GM21529 (cell line): ENCODE measurements at regions not wholly inside any gene's neighbourhood (a gene's known extent, or its start where the extent isn't known, plus 50 kb on each side); places are given as distances from the start of the nearest gene placed in this dataset.

Experiments used
- ATAC-seq: cut with Tn5 transposase; IDR thresholded peaks from one replicate; pipeline ENCODE4 v1.9.1; 2021; ENCODE audit not compliant: unreplicated experiment

DNA sequence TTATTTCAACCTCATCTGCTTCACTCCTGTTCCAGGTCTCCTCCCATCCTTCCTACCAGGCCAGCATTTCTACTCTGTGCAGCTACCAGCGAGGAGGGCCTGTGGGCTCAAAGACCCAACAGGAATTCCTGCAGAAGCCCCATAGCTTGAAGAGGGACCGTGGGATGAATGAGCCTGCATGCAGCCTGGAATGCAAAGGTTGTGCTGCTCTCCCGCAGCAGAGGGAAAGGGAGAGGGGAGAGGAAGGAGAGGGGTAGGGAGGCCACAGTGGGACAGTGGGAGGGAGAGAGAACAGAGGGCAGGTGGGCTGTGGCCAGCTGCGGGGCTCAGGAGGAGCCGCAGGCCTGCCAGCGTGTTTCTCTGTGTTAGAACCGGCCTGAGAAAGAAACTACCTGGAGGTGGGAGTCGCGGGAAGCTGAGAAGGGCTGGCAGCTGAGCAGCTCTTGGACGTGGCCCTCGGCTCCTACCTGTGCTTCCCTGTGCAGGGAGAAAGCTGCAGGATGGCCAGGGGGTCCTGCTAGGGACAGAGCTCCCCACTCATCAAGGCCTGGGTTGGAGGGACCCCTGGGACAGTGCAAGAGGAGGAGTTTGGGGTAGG lies 66.1 kb upstream of the MLN start:
- ATAC-seq, result no peak

- ATAC-seq, result no peak
Observed at GRCh38 chr6:33869121-33869520, 65.3 kb upstream of the MLN start.

DNA sequence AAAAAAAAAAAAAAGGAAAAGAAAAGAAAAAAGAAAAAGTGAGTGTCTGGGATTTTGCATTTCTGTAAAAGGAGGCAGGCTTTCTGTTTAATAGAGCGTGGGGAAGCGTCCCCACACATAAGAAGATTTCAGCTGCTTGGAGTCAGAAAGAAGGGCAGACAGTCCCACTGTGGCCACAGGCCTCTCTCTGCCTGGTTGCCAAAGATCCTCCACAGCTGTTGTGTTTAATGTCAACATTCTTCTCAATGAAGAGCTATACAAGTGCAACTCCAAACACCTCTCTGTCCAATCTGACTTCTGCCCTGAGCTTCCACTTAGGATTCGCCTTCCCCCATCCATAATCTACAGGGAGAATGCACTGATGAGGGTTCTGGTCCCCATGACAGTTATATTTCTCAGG lies 64.3 kb upstream of the MLN start:
- ATAC-seq, result no peak

- no peak for ATAC-seq
Observed at GRCh38 chr6:33865478-33866077, 61.8 kb upstream of the MLN start.

DNA sequence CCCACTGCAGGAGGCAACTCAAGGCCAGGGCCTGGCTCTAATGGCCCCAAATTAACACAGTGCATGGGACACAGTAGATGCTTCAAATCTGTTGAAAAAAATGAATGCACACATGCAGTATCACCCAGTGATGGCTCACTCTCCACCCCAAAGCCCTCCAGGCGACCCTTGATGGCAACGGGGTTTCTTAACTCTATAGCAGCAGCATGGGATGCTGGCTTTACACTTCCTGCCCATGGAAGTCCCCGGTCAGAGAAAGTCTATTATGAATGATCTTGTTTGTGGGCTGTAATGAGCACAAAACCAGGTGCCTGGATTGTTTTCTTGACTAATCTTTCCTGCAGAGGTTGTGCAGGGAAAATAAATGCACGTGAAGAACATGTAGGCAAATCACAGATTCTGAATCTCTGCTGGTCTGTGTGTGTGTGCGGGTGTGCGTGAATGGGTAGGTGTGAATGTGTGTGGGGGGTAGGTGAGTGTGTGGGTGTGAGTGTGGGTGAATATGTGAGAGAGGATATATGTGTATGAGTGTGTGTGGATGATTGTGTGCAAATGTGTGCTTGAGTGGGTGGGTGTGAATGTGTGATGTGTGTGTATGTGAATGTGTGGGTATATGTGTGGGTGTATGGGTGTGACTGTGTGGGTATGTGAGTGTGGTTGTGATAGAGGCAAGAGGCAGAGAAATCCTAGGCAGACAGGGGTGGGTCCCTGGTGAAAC lies 60.1 kb upstream of the MLN start:
- ATAC-seq, result no peak

GRCh38 chr6:33863084-33863483 lies 59.3 kb upstream of the MLN start:
- ATAC-seq, result no peak

DNA sequence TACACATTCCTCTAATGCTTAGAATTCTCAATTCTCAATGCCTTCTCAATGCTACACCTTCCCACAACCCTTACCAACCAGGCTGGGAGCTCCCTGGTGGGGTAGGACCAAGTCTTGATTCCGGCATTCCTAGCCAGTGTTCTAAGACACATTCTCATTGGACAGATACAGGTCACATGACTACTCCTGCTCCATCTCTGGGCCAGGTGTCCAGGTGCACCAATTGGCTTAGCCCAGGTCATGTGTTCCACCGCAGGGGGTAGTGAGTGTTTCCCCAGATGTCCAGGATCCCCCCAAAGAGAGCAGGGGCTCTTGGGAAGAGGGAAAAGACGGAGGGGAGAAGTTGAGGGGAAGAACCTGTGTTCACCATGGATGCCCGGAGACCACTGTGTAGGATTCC lies 58.7 kb upstream of the MLN start:
- ATAC-seq, result no peak

GRCh38 chr6:33861722-33862121 lies 57.9 kb upstream of the MLN start:
- ATAC-seq, result no peak

- no peak for ATAC-seq
Observed at GRCh38 chr6:33860706-33861474, 57.1 kb upstream of the MLN start.

DNA sequence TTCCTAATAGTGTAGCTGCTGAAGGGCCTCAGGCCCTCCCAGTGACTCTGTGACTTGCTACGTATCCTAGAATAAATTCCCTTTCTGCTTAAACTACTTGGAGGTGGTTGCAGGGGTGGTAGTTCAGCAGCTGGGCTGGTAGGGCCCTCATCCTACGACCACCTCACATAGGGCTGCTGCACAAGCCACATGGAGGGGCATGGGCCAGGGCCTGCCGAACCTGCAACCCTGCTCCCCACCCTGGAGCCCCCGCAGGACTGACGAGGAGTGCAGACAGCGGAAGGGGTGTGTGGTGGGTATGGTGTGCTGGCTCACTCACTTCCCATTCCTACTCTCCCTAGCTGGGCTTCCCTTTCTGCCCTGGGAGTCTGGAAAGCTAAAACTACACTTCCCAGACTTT lies 56.2 kb upstream of the MLN start:
- ATAC-seq, result no peak

DNA sequence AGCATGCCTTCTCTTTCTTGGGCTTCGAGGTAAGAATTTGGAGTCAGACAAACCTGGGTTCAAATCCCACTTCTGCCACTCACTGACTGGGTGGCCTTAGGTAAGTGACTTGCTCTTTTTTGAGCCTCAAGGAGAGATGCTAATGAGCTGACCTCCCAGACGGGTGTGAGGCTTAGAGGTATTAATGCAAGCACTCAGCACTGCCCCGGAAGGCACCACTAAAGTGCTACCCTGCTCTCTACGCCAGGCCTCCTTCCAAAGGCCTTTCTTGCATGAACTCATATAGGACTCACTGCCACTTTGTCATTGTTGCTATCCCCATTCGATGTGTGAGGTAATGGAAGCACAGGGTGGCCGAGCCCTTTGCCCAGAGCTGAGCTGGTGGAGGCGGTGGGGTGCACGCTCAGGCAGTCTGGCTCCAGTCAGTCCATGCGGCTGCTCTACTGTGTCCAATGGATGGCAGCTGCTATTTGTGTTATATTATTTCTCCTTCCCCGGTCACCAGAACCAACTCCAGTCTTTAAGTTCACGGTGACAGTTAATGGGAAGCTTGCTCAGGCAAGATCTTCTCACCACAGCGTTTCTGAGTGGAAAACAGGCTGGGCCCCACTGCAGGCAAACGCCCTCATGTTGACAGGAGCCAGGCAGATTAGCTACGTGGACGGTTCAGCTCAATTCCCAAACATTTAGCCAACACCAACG lies 55.2 kb upstream of the MLN start:
- no peak for ATAC-seq

DNA sequence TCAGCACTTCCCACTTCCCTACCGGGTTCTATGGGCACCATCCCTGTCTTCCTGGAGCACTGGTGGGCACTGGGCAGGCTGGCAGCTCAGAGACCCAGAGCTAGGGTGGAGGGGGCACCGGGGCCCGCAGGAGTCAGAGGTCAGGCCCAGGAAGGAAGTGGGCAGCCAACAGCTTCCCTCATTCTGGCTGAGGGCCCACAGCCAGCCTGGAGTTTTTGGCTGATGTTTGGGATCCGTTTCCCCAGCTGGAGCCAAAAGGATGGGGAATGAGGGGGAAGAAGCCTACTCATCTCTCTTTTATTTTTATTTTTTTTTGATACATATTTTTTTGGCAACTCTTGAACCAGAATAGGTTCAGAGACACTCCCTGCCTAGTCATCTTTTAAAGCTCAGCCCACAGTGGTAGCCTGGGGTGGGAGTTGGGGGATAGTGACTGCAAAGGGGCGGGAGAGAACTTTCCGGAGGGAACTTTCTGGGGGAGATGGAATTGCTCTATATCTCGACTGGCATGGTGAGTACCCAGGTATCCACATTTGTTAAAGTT lies 54.2 kb upstream of the MLN start:
- no peak for ATAC-seq

- ATAC-seq, result no peak
Observed at GRCh38 chr6:33857093-33857931, 53.5 kb upstream of the MLN start.

GRCh38 chr6:33856655-33857054 lies 52.9 kb upstream of the MLN start:
- ATAC-seq, result no peak

DNA sequence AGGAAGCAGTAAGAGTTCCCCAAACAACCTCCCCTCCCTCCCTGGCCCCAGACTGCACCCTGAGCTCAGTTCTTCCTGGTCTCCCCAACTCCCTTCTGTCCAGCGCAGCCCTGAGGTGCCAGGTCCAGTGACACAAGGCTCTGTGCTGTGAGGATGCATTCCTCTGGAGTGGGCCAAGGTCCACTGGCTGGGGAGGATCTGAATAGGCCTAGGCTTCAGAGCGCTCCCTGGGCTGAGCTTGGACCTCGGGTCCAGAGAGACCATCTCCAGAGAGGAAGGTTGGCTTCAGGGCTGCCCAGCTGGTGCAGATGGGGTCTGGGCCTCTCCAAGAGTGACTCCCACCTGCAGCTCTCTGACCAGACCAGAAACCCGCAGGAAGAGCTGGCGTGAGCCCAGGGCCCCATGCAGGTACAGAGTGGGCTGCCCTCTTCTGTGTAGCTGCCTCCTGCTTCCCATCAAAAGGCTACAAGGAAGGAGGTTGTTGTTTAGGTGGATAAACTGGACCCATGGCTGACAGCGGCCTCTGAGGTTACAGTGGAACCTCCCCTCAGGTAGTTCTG lies 52.3 kb upstream of the MLN start:
- no peak for ATAC-seq

- no peak for ATAC-seq
Observed at GRCh38 chr6:33854572-33855030, 50.8 kb upstream of the MLN start.

GRCh38 chr6:33853736-33854135 lies 49.9 kb upstream of the MLN start:
- ATAC-seq, result no peak
